ENCODE measurements at regions not wholly inside any gene's neighbourhood (a gene's known extent, or its start where the extent isn't known, plus 50 kb on each side); places are given as distances from the start of the nearest gene placed in this dataset.
"Not testable (repeated sequence)": the region's sequence is repeated elsewhere in the genome, so short reads cannot be mapped to it uniquely, and the experiment has no call there.

GRCh38 chr20:1800180-1800579, 95.0 kb upstream of the SIRPA start:
- no peak for DNase-seq
- intact Hi-C loops (cut with DNase I): no loop called here

DNA sequence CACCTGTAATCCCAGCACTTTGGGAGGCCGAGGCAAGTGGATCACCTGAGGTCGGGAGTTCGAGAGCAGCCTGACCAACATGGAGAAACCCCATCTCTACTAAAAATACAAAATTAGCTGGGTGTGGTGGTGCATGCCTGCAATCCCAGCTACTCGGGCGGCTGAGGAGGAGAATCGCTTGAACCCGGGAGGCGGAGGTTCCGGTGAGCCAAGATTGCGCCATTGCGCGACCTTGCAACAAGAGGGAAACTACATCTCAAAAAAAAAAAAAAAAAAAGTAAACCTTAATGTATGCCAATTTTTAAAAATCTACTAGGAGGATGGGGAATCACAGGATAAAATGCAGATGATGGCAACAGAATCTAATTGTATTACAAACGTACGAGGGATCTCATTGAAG, 95.5 kb upstream of the SIRPA start:
- DNase-seq; intact Hi-C loops (cut with DNase I): not testable (repeated sequence)

DNA sequence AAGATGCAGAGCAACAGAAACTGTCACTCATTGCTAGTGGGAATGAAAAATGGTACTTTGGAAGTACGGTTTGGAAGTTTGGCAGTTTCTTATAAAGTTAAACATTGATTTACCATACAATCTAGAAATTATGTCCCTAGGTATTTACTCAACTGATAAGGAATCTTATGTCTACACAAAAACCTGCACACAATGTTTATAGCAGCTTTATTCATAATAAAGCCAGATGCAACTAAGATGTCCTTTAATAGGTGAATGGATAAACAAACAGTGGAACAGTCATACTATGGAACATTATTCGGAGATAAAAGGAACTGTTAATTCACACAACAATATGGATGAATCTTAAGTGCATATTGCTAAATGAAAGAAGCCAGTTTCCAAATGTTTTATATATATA, 96.2 kb upstream of the SIRPA start:
- DNase-seq: no peak
- intact Hi-C loops (cut with DNase I): no loop called here

GRCh38 chr20:1793821-1794220, 101.4 kb upstream of the SIRPA start:
- intact Hi-C loops (cut with DNase I): no loop called here
- DNase-seq: no peak

DNA sequence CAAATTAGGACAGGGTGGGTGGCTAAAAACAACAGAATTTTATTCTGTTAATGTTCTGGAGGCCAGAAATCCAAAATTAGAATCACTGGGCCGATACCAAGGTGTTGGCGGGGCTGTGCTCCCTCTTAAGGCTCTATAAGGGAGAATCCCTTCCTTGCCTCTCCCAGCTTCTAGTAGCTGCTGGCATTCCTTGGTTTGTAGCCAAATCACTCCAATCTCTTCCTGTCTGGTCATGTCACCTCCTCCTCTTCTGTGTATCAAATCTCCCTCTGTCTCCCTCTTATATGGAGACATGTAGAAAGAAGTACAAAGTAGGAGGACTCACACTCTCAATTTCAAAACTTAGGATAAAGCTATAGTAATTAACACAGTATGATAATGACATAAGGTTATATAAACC, 102.9 kb upstream of the SIRPA start:
- intact Hi-C loops (cut with DNase I): no loop called here
- DNase-seq: no peak

DNA sequence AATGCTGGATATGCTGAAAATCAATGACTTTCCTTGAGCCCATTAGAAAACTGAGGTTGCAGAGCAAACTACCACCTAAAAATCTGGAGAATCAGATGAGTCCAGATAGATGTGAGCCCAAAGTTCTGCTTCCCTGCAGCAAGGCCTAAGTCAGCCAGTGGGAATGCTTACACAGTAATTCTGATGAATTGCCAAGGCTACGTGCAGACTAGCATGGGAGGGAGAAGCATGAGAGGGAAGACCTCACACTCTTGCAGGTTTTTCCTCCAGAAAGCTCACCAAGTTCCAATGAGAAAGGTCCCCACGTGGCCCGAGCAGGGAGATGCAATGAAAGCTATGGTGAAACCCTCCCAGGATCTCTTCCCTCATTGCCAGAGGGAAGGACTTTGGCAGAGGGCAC, 104.8 kb upstream of the SIRPA start:
- intact Hi-C loops (cut with DNase I): no loop called here
- no peak for DNase-seq

DNA sequence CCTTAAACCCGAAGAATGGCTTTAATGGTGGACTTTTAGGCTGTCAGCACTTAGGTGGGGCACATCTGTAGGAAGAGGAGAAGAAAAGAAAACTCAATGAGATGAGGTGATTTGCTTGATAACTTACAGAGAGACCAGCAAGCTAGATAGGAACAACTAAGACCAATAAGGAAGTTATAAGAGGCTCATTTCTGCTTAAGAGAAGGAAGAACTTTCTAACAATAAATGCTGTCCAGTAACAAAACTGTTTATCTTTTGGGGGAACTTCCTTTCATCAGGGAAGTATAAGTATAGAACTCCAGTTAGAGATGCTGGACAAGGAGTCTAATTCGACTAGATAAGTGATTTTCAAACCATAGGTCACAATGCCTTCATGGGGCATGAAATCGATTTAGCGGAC, 107.2 kb upstream of the SIRPA start:
- intact Hi-C loops (cut with DNase I): no loop called here
- DNase-seq: no peak

GRCh38 chr20:1786486-1786885, 108.7 kb upstream of the SIRPA start:
- intact Hi-C loops (cut with DNase I): no loop called here
- DNase-seq: no peak

DNA sequence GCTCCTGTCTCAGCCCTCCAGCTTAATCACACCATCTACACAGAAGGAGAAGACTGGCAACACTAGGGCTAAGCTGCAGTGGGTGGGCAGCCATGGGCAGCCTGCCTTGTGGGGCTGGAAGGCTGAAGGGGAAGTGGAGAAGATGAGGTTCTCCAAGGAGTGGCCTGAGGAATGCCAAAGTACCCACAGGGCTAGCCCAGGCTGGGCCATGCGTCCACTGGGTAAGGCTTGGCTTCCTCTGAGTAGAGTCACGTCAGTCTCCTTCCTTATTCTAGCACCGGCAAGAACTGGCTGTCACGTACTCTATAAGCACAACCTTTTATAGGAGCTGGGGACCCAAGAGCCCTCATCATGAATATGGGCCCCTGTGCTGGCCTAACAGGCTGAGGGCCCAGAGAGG, 110.6 kb upstream of the SIRPA start:
- DNase-seq: no peak
- intact Hi-C loops (cut with DNase I): no loop called here

GRCh38 chr20:1783245-1783644, 112.0 kb upstream of the SIRPA start:
- no peak for DNase-seq
- intact Hi-C loops (cut with DNase I): no loop called here

- DNase-seq: peak in 1 of 10 donors; percentile 62
- intact Hi-C loops (cut with DNase I): no loop called here
Observed at GRCh38 chr20:1782181-1782580, 113.0 kb upstream of the SIRPA start.

- intact Hi-C loops (cut with DNase I): loop anchor here (10.0 kb wide), 1 partner anchor 325 kb away; the partner anchor contains the start of gene STK35
- peak in 1 of 10 donors; percentile 65 for DNase-seq
Observed at GRCh38 chr20:1779567-1779966, 115.6 kb upstream of the SIRPA start.

DNA sequence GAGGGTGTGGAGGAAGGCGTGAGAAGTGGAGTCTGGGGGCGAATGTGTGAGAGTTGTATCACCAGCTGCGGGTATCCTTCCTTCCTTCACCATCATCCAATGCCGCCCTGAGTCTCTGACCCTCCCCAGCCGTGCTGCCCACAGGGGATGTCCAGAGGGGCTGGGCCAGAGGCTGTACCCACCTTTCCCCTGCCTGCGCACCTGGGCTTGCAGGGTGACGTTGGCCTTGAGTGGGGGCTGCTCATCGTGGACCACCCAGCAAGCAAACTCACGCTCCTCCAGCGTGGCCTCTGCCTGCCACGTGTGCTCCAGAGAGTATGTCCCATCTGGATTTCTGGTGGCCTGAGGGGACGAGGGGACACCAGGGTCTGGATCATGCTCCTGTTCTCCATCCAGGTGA, 116.9 kb upstream of the SIRPA start:
- intact Hi-C loops (cut with DNase I): loop anchor here (10.0 kb wide), 1 partner anchor 326 kb away; the partner anchor contains the start of gene STK35

DNA sequence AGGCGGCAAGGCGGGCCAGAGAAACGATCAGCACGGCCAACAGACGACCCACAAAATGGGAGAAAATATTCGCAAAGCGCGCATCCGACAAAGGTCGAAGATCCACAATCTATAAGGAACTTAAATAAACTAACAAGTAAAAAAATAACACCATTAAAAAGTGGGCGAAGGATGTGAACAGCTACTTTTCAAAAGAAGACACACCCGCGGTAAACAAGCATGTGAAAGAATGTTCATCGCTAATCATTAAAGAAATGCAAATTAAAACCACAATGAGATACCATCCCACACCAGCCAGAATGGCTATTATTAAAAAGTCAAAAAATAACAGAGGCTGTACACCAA, 117.8 kb upstream of the SIRPA start:
- DNase-seq: no peak
- intact Hi-C loops (cut with DNase I): loop anchor here (10.0 kb wide), 1 partner anchor 327 kb away; the partner anchor contains the start of gene STK35

More for the DNA sequence above, 116.9 kb upstream of the SIRPA start:
- peak in 1 of 10 donors; percentile 63 for DNase-seq

GRCh38 chr20:1776681-1777475, 118.3 kb upstream of the SIRPA start:
- peak; percentile 79 to 98 (median 90) for DNase-seq
- intact Hi-C loops (cut with DNase I): loop anchor here (10.0 kb wide), 1 partner anchor 328 kb away; the partner anchor contains the start of gene STK35

GRCh38 chr20:1775117-1775516, 117.5 kb upstream of the SIRPG start:
- intact Hi-C loops (cut with DNase I): loop anchor here (10.0 kb wide), 1 partner anchor 330 kb away; the partner anchor contains the start of gene STK35
- no peak for DNase-seq

GRCh38 chr20:1774479-1774878, 116.9 kb upstream of the SIRPG start:
- no peak for DNase-seq
- intact Hi-C loops (cut with DNase I): loop anchor here (10.0 kb wide), 1 partner anchor 330 kb away; the partner anchor contains the start of gene STK35

DNA sequence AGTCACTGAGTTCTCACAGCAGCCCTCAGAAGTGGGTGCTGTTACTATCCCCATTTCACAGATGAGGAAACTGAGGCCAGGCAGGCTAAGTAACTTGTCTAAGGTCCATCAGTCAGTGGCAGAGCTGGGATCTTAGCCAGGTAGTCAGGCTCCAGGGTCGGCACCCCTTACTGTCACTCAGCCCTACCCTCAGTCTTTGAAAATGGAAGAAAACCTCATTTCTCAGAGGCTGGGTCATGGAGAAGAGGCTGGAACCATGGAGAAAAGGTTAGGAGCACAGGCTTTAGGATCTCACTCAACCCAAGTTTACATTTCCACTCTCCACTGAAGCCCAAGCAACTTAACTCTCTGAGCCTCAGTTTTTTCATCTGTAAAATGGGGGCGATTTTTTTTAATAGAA, 116.2 kb upstream of the SIRPG start:
- no peak for DNase-seq
- intact Hi-C loops (cut with DNase I): loop anchor here (10.0 kb wide), 1 partner anchor 331 kb away; the partner anchor contains the start of gene STK35

GRCh38 chr20:1769491-1769890, 111.9 kb upstream of the SIRPG start:
- no peak for DNase-seq
- intact Hi-C loops (cut with DNase I): loop anchor here (10.0 kb wide), 1 partner anchor 685 kb away; no protein-coding TSS in a partner anchor

DNA sequence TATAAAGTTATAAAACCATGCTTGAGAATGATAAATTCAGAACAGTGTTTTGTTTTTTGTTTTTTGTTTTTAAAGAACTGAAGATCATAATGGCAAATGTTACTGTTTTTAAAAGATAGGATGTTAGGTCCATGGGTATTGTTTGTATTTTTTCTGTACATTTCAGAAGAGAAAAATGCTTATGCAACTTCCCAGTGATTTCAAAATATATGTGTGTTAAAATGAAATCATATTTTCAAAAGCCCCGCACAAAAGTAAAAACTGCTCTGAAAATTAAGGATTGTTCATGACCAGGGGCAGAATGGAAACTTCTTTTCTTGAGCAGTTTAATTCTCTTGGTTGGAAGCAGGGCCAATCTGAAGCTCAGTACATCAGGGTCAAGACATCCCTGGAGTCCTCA, 109.2 kb upstream of the SIRPG start:
- intact Hi-C loops (cut with DNase I): loop anchor here (10.0 kb wide), 1 partner anchor 688 kb away; no protein-coding TSS in a partner anchor
- DNase-seq: no peak

DNA sequence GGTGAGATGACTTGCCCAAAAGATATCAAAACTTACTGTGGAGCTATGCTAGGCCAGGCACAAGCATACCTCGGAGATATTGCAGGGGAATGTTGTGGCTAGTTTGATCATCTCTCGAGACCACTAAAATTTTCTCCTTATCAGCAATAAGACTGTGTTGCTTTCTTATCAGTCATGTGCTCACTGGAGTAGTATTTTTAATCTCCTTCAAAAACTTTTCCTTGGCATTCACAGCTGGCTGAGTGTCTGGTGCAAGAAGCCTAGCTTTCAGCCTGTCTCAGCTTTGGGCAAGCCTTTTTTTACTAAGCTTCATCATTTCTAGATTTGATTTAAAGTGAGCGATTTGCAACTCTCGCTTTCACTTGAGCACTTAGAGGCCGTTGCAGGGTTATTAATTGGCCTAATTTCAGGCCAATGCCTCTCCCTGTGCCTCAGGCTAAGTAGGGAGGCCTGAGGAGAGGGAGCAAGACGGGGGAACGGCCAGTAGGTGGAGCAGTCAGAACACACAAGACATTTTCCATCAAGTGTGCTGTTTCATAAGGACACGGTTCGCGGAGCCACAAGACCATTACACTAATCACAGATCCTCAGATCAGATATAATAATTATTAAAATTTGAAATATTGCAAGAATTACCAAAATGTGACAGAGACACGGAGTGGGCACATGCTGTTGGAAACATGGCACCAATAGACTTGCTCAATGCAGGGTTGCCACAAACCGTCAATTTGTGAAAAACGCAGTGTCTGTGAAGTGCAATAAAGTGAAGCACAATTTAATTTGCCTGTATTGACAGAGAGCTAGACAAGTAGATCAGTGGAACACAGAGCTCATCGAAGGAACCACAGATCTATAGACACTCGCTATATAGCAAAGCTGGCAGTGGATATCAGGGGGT, 106.8 kb upstream of the SIRPG start:
- peak; percentile 61 to 96 (median 80) for DNase-seq
- intact Hi-C loops (cut with DNase I): loop anchor here (2.0 to 10.0 kb wide), 2 partner anchors 408 to 690 kb away; no protein-coding TSS in a partner anchor
